COLO829 (cell line): ENCODE measurements at regions not wholly inside any gene's neighbourhood (a gene's known extent, or its start where the extent isn't known, plus 50 kb on each side); places are given as distances from the start of the nearest gene placed in this dataset.

Experiments
- DNase-seq: peaks from one replicate; pipeline ENCODE4 v3.0.0; 2012; ENCODE audit warnings: low spot score

DNA sequence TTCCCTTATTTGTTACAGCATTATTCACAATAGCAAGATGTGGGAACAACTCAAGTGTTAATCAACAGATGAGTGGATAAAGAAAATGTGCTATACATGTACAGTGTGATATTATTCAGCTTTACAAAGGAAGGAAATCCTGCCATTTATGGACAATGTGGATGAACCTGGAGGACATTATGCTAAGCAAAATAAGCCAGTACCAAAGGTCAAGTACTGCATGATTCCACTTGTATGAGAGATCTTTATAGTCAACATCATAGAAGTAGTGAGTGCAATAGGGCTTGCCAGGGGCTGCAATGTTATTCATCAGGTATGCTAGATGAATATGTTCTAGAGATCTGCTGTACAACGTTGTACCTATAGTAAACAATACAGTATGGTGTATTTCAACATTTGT, 138.5 kb upstream of the AGR3 start:
- DNase-seq: no peak

DNA sequence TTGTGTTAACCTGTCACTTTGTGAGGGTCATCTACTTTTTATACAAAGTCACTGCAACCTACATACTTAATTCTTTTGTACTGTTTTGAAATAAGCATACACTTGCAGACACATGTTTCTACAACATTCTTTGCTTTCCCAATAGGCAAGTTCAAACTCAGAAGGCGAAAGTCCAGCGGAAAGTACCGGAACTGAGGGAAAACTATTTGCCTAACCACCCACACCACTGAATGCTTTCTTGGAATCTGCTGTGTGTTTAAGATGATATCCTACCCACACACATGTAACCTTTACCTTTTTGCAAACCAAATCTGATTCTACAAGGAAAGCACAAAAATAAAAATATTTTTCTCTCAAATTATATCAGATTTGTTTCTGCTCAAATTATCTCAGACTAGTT, 139.4 kb upstream of the AGR3 start:
- DNase-seq: no peak

DNA sequence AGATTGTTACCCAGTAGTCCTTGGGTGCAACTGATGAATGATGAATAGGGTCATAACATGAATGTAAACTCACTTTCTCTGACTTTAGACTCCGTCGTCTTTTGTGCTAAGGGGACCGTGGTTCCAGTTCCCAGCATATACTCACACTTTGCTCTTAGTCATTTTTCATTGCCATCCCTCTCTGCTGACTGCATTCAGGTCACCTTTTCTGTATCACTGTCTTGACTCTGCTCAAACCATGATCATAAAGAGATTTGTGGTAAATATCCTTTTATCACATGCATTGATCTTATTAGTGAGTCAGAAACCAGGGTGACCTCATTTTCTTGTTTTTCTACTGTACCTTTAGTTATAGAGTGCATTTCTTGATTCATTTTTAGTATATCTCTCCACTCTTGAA, 141.1 kb upstream of the AGR3 start:
- no peak for DNase-seq

DNA sequence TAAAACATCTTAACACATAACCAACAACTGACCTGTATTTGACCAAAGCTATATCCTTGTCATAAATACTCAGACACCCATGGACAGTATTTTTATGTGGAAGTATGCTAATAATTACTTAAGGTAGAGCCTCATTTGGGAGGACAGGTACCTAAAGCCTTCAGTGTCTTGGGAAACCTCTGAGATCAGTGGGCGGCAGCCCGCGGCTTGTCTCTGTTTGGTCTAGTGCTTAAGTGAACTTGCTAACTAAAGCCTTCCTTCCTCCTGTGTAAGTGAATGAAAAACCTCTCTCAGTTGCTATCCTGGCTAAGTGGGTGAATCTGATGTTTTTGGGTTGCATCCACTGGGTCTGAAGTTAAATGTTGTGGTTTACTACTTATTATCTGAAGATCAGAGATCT, 144.5 kb upstream of the AGR3 start:
- DNase-seq: no peak

DNA sequence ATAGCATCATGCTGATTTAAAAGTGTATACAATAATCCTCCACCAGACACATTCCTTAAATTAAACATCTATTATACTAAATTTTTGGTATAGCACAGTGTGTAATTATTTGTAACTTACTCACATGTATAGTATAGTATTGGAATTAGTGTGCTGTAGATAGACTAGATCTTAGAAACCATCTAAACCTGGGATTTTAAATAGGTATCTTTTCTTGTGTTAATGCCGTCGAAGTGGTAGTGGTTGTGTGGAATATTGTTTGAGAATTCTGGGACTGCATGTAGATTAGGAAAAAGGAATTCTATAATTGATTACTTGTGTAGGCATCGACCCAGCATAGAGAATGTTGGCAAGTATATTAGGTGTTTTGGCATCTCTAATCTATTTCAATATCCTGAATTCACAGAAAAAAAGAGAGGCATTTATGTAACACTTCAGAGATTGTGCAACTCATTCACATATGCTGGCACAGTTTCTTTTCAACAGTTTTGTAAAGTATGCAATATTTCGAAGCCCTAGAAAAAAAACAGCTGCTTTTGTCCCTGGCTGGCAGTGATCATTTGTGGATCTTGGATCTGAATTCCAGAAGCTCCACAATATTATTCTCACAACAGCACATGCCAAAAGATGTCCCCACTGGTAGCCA, 145.5 kb upstream of the AGR3 start:
- no peak for DNase-seq

DNA sequence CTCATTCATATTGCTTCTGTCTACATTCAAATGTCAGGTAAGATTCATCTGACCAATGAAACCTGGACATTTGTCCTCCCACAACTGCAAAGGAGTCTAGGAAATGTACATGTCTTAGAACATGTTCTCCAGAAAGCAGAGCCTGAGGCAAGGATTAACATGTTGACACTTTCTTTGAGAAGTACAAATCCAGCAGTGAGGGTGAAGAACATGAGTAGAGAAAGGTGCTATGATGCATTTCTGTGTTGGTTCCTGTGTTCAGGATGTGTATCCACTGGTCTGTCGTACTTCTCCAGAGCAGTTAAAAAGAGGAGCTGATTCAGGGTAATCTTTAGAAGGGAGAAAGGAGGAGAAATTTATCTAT, 146.0 kb upstream of the AGR3 start:
- no peak for DNase-seq

DNA sequence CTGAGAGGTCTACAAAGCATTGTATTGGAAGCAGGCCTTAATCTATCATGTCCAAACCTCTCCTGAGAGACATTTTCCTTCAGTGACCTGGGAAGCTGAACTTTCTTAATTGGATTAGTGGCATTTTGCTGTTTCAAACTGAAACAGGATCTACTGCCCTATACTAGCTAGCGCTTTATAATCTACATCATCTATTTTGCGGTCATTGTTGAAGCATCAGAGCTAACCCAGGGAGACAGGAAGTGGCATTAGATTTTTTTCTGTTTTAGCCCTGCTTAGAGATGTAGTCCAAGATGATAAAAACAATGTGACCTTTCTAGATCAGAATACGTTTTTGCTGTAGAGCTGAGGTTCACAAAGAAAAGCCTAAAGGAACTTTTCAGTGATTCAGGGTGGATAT, 147.4 kb upstream of the AGR3 start:
- no peak for DNase-seq

DNA sequence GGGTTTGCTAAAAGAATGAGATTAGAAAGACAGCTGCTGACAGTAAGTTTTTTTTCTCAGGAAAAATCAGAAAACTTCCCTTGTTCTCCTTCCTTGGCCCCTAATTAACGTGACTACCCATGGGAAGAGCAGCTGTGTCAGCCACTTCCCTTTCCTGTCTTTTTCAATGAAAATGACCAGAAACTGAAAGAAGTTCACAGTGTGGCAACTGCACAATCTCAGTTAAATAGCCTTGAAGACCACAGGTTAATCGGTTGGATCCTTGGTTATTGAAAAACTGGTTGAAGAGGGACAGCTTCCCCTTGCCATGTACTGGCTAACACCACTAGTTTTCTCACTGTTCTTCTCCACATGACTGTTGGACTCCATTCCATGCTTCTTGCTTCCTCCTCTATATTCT, 148.8 kb upstream of the AGR3 start:
- no peak for DNase-seq

DNA sequence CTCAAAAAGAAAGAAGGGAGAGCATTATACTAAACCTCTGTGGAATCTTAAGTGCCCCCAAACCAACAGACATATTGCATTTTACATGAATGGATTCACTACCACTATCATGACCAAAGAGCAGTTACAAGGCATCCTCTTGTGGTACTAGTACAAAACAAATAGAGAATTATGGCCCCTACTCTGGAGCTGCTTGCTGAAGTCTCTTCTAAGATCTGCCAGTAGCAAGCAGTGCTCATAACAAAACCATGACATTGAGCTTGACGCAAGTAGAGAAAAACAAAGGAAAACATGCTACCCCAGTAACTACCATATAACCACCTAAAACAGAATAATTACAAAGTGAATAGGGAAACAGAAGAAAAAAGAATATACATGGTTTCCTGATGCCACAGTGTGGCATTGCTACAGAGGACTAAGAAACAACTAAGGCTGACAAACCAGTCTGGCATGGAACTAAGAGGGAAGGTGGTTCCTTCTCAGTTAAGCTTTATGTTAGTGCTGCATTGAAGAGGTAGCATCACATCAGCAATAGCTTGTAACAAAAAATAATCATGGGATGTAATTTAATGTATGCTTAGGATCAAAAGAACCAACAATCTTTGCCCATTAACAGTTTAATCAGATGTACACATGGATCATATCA, 150.2 kb upstream of the AGR3 start:
- DNase-seq: no peak

DNA sequence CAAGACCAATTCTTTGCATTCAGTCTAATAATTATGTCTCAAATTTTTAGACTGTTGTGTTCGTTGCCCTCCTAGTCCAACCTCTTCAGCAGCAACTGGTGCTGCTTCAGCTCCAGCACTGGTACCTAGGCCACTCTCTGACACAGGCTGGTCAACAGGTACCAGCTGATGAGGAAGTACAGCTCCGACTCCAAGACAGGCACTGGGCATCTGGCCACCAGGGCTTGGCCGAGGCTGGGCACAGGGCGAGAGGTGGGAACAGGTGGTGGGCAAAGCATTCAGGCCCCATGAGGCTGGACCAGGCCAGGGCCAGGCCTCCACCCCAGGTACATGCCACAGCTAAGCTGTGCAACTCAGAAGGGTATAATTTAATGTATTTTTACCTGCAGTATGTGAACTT, 151.5 kb upstream of the AGR3 start:
- no peak for DNase-seq

DNA sequence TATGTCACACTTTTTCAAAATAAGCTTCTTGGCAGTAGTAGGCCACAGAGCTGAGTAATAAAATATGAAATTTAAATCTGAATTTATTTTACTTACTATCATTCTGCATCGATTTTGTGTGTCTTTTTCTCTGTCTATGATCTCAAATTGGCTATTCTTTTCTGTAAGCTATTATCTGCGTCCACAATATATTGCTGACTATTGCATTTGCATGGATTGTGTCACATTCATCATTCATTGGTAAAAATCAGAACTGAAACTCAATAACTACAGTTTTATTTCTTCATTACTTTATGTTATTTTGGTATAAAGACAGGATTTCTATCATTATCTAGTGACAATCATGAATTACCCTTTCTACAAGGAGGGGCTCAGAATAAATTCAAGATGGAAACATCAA, 154.8 kb upstream of the AGR3 start:
- no peak for DNase-seq

DNA sequence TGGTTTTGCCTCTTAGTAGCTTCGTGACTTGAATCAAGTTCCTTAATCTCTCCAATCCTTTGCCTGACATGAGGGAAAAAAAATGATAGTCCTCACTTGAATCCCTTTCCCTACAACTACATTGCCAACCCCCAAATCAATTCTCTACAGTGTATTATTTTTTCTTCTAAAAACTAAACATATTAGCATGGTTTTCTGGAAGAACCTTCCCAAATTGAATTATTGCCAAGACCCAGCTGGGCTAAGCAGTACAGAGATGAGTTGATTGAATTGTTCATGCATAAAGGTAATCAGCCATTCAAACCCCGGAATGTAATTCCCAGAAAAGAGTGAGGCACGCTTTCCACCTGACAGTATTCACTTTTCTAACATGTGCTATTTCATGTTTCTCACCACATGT, 155.6 kb upstream of the AGR3 start:
- DNase-seq: no peak

DNA sequence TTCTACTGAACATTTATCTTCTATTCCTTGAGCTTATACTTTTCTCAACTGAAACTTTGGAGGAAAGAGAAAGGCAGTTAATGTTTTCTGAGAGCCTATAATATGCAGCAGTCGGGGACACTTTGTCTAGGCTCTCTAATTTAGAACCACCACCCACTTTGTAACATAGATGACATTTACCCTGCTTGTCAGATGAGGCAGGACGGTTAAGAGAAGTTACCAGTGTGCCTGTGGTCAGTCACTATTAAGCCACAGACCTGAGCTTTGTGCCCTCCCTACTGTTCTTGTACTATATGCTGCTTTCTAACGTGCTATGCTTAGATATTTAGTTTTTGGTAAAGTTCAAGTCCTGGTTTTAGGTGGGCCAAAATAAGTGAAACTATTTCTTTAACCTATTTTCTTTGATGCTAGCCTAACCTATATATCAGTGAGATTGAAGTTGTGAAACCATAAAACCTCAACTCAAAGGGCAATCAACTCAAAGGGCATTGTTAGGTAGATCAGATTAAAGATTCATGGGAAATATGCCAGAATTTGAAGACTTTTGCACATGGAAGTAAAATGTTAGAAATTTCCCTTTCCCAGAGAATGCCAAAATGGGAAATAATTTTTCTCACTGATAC, 156.5 kb upstream of the AGR3 start:
- no peak for DNase-seq

DNA sequence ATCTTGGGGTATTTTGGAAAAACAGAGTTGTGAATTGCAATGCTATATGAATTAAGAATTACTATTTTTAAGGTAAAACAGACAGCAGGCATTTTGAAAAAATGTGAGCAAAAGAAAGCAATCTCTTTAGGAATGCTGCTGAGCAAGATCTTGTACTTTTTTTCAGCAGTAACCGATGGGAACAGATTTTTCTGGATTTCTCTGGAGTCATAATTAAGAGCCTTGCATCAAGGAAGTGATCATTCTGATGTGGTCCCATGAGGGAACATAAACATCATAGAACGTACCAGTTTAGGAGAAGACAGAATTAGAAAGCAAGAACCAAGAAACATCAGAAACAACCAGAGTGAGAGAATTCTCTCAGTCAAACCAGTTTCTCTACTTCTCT, 157.0 kb upstream of the AGR3 start:
- DNase-seq: no peak

DNA sequence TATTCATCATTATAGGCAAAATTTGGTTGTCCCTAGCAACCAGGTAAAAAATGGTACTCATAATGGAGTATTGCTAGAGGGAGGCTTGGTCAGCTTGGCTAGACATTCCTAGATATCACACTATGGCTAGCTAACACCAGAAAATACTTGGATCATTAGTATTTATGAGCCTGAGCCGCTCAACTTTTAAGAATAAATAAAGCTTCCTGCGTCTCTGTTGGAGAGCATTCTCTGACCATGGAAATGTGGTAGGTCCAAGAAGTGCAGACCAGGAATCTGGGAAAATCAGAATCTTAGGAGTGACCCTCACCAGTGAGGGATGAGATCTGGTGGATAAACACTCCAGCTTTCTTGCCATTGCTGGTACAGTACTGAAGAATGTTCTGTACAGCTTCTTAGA, 157.6 kb upstream of the AGR3 start:
- no peak for DNase-seq

DNA sequence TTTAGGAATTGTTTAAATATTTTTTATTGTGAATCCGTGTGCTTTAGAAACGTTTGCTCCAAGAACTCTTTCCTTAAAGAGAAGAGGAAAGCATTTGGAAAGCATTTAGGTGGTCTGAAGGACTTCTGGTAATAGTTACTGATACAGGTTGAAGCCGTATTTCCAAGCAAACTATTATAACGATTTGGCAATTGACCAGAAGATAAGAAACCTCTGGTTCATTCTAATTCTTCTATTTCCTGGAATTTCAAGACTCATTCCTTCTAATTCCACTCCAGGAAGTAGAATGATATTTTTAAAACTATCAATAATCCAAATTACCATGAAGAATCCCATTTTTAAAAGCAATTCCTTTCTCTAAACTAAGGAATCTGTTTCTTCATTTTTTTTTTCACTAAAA, 158.9 kb upstream of the AGR3 start:
- no peak for DNase-seq

DNA sequence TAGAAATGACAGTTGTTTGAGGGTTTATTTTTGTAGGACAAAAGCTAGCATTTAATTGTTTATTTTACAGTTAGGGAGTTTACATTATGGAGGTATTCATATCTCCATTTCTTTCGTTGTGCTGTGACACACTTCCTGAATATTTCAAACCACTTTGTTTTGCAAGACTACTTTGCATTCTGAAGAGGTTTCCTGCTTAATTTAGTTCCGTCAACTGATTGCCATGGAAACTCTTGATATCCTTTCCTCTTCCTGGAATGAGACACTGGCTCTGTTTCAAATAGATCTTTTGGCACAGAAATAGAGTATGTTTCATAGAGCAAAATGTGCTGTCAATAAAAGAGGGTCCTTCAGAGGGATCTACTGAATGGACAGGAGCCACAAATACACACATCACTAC, 159.5 kb upstream of the AGR3 start:
- peak; percentile 51 for DNase-seq

DNA sequence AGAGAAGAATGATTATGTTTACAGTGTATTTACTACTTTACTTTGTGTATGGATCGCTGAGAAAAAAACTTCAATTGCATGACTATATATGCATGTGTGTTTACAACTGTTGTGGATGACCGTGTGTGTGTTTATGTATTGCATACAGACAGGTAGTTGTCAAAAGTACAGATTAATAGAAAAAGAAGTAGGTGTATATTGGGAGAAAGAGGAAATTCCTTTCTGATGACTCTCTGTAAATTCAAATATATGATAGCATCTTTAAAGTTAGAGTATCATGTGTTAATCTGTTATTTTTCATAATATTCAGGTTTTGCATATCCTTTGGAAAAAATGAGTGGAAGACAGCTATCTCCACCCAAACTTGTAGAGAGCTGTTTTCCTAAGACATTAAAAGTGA, 160.4 kb upstream of the AGR3 start:
- DNase-seq: no peak

DNA sequence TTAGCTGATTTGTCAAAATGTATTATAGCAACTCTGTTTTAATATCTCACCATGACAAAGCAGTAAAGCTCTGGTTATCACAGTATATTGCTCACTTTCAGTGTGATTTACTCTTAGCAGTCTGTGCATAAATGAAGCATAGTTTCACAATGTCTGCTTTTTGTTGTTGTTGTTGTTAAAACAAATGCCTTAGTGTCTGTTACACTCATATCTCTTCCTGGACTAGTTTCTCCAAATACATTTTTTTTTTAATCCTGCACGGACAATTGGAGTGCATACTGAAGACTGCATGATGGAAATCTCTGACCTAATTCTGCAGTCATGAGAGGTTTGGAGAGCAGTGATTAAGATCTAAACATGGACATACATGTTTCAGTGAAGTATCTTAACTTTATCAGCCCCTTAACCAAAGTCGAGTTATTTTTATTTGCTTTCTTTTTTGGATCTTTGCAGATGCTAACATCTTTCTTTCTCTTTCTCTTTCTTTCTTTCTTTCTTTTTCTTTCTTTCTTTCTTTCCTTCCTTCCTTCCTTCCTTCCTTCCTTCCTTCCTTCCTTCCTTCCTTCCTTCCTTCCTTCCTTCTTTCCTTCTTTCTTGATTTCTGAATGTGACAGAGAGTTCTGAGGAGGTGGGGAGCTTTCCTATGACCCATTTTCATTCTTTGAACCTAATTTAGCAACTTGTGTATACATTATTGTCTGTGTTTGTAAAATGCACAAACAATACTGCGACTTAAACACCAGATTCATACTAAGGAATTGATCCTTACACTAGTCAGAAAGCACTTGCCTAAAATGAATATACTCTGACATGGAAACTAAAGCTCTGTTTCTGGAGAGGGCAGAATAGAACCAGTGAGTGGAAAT, 161.5 kb upstream of the AGR3 start:
- no peak for DNase-seq

DNA sequence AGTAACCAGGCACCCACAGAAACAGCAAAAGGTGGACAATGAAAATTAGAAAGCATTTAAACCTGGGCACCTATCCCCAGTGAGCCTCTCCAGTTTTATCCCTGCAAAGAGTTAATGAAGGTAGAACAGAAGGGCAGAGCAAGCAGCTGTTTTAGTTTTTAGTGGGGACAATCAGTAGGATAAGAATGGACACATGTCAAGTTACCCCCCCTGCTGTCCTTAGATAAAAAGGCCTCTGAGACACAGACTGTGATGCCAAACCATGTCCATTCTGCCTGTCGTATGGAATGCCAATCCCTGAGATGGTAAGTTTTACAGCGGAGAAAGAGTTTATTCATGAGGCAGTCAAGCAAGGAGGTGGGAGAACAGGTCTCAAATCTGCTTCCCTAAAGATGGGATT, 162.6 kb upstream of the AGR3 start:
- DNase-seq: no peak

DNA sequence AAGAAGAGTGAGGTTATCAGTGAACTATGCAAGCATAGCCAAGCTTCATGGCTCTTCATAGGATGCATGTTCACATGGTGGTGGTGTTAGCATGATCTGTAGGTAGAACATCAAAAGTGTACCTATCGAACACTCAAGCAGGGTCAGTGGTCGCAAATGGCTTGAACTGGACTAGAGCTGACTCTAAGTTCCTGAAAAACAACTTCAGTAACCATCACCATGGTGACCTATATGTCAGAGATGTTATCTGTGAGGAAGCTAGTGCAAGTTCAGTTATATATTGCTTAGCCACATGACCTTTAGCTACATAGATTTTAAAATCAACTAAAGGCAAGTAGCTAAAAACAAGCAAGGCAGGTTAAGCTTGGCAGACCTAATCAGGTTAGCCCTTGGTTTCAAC, 163.1 kb upstream of the AGR3 start:
- no peak for DNase-seq

DNA sequence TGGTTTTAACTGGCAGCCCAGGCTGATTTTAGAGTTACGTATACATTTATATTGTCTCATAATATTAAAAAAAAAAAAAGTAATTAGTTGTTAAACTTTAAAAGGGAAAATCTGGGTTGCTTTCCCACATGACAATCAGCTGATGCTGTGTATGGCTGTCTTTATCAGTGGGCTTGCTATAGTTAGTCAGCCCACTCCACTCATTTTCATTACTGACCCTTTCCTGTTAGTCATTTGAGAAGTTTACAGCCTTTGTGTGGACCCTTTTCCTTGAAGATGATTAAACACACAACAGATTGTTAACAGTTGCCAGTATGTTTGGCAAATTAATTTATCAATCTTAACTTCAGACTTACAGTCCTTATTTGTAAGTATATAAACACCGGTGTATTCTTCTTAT, 164.5 kb upstream of the AGR3 start:
- no peak for DNase-seq

DNA sequence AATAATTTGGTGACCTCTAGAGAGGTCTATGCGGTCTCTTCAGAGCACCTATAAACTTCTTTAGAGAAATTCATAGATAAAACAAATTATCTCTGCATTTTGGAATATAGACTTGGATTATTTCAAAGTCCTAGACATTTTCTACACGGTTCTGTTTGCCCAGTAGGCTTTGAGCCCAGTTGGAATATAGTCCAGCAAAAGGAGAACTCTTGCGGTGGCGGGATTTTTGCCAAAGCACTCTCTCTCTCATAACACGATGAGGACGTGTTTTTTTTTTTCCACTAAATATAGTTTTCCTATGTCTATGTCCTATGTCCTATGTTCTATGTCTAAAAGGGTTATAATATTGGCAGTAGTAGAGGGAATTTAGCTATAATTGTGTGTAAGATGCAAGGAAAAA, 164.9 kb upstream of the AGR3 start:
- DNase-seq: no peak
